HG03520 (cell line): ENCODE measurements at regions not wholly inside any gene's neighbourhood (a gene's known extent, or its start where the extent isn't known, plus 50 kb on each side); places are given as distances from the start of the nearest gene placed in this dataset.

Source experiments
- ATAC-seq: cut with Tn5 transposase; IDR thresholded peaks from one replicate; pipeline ENCODE4 v1.9.1; 2021; ENCODE audit warnings: mild to moderate bottlenecking, moderate library complexity; ENCODE audit not compliant: unreplicated experiment

DNA sequence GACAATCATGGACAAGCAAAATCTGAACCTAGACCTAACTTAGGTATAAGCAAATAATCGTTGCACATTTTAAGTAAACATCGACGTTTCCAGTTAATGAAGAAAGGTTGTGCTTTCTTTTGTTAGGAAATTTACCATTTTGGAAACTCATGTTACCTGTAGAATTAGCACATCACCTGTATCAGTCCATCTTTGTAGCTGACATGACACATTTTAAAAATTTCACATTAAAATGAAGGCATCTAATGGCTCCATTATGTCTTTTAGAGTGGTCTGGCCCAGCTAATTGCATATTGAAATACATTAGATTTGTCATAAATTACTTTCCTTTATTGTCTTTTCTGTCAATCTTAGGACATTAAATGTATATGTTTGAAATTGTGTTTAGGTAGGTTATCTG, 119.0 kb upstream of the MGAT5 start:
- no peak for ATAC-seq

DNA sequence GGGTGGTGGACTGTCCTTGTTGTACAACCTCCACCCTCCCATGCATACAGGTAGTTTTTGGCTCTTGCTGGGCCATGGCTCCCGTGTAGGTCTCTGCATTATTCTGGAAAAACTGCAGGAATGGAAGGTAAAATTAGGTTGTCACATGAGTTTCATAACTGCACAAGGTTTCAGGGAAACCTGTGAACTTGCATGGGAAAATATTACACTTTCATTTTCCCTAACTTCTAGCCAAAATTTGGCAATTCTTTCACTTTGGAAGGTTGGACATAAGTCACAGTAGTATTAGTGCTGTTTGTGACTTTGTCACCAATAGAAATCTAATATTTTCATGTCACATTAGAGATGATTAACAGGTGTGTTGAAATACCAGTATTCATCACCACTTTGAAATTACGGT, 118.1 kb upstream of the MGAT5 start:
- no peak for ATAC-seq

DNA sequence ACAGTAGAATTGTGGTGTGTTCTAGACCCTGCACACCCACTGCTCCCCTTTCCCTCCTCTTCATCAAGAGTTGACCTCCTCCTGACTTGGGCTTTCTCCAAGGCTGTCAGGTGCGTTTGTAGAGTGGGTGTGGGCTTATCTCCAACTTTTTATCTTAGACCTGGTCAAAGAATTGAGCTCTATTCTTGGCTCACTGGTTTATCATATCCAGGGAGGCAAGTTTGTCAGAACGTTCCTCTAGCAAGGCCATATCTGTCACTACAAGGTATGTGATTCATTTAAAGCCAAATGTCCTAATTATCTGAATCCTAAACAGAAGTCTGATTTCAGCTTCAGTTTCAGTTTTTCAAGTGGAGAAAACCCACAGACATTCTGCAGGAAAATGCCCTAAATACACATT, 117.1 kb upstream of the MGAT5 start:
- ATAC-seq, result no peak

DNA sequence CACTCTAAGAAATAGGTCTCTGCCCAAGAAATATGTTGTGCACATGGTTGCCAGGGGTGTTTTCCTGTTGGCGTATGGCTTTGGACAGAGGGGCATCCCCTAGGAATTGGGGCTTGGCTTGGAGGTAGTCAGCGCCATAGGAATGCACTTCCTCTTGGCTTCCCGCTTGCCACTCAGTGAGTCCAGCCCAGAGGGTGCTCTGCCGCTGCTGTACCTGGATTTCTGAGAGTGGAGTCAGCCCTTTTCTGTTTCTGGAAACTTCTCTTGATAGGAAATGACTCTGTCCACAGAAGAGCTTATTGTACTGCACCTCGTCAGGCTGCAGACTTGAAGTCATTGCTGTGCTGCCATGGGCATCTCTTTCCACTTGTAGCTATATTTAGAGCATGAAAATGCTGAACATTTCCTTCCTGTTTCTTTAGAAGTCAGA, 116.7 kb upstream of the MGAT5 start:
- ATAC-seq, result no peak

DNA sequence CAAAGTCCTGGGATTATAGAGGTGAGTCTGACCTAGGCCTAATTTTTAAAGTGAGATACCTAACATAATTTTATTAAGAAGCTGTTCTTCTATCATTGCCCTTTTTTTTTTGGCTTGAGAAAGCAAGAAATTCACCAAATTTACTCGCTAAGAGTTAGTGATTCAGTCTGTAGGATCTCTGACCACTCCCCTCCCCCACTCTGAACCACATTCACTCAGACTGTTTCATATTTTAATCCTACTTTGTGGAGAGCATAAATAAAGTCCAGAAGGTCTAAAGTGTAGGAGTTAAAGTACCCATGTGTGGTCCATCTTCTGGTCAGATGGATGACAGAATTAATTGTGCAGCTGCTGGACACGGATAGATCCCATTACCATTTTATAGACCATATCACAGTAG, 115.8 kb upstream of the MGAT5 start:
- no peak for ATAC-seq

DNA sequence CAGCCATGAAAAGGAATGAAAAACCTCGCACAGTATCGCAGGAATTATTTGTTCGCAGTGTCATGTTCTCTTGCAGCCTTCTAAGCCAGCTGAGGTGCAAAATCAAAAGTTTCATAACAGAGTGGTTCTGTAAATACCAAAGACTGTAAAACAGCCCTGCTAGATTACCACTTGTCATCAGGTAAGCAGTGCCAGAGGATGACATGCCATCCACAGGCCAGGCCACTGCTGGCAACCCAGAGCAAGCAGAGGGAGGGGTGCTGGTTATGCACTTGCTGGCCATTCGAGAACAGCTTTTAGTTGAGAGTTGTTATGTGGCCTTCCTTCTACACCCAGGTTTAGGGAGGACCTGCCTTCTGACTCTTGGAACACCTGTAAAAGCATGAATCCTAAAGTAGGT, 114.3 kb upstream of the MGAT5 start:
- ATAC-seq, result no peak

DNA sequence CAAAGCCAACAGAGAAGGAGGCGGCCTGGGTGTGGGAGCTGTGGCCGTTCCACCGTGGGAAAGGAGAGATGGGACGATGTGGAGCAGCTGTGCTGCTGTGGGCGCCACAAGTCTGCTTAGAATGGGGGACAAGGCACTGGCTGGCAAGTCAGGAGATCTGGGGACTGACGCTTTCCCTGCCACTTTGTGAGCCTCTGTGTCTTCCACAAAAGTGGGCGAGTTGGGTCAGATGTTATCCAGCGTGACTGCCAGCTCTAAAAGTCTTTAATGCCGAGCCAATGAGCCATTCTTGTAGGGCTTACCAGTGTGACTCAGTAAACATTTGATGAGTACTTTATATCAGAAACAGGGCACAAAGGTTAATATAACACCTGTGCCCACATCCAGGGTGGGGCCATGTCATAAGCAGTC, 113.6 kb upstream of the MGAT5 start:
- ATAC-seq, result no peak

DNA sequence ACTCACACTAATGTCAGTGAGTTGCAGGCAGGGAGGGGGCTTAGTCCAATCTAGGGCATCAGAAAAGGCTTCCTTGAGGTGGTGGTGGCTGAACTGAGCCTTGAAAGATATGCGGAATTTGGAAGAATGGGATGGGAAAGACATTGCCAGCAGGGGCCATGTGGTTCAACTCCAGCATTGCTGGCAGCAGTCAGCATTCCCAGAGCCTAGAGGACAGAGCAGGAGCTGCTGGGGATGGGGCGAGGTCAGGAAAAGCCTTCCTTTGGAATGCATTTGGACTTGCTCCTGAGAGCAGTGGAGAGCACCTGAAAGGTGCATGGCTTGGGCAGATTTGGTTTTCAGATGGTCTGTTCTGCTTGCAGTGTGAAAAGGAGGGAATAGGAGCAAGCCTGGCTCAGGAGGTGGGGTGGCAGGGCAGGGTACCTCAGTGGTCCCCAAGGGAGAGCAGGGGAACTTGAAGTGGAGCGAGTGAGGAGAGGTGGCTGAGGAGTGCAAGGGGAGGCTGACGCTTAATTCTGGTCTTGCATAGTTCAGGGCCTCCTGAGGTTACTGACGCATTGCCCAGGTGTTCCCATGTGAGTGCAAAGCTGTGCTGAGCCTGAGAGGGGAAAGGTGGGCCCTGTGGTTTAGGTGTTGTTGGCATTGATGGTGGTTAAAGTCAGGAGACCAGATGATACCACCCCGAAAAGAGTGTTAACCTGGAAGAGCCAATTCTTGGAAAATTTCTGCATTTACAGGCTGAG, 112.1 kb upstream of the MGAT5 start:
- ATAC-seq, result no peak

DNA sequence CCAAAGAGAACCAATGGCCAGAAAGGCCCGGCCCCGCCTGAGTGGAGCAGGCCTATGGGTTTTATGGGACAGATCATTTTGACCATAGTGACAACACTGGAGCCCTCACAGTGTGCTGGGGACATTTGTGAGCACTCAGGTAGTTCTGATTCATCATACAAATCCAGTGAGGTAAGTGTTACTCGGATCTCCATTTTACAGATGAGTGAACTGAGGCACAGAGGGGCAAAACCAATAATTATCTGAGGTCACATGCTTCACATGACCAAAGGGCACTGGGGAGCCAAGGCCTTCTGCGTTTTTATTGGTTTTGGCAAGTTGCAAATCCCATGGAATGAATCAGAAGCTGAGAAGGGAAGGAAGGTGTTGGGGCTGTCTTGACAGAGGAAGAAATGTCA, 111.5 kb upstream of the MGAT5 start:
- ATAC-seq, result no peak

DNA sequence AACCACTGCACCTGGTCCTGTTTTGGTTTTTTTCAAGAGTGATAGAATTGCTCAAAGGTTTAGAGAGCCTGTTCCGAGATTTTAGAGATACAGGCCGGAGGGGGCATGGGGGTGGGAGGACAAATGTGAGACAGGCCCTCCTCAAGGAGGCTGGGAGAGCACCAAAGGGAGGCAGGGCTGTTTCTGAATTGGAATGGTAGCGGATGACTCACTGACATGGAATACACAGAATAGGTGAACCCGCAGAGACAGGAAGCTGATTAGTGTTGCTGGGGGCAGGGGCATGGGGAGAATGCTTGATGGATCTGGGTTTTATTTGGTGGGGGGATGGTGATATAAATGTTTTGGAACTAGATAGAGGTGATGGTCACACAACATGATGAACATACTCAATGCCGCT, 111.0 kb upstream of the MGAT5 start:
- ATAC-seq, result no peak

DNA sequence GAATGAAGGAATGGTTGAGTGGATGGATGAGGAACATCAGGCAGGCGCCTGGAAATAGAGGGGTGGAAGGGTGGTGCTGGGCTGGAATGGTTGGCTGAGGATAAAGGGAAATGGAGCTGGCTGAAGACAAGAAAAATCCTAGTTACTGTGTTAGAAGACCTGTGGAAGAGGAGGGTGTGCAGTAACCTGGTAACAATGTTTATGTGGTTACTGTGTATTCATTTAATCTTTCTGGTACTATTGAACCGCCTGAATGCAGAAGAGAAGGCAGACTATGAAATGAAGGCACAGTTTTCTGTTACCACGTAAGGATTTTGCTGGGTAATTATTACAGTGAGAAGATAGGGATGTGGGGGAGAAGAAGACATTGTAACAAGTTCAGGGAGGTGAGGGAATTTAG, 110.3 kb upstream of the MGAT5 start:
- no peak for ATAC-seq

DNA sequence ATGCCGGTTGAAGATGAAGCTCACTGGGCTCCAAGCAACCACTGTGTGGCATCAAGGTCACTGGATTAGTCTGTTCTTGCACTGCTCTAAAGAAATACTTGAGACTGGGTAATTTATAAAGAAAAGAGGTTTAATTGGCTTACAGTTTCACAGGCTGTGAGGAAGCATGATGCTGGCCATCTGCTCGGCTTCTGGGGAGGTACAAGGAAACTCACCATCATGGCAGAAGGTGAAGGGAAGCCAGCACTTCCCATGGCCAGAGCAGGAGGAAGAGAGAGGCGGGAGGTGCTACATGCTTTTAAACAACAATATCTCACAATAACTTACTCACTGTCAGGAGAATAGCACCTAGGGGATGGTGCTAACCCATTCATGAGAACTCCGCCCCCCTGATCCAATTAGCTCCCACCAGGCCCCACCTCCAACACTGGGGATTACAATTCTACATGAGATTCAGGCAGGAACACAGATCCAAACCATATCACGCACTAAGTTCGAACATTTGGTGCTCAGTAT, 109.7 kb upstream of the MGAT5 start:
- ATAC-seq, result no peak

DNA sequence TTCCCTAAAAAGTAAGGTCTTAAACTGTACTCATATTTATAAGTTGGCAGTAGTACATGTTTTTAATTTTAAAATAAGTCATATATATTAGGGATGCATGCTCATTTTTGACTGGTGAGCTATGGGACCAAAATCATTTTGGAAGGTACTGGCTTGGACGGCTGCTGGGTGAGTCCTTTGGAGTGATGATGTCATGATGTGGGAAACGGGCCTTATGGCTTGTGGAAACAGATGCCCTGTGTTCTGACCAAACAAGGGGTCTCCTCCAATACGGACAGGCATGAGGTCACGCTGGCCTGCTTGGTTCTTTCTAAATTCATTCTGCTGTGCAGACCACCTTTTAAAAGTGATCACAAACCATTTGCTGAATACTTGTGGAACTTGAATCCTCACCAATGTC, 109.2 kb upstream of the MGAT5 start:
- no peak for ATAC-seq

DNA sequence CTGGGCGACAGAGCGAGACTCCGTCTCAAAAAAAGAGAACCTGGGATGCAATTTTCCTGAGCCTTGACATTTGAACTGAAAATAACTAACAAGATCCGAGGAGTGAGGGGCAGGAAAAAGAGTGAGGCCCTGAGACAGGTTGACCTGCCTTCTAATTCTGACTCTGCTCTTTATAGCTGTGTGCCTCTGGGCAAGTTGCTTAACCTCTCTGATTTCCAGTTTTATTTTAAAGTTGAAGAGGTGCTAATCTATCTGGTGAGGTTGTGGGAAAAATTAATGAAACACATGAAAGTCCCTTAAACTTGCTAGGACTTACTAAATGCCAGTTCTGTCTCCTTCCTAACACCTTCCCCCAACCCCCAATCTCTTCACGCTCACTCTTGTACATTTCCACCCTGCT, 108.4 kb upstream of the MGAT5 start:
- ATAC-seq, result no peak

DNA sequence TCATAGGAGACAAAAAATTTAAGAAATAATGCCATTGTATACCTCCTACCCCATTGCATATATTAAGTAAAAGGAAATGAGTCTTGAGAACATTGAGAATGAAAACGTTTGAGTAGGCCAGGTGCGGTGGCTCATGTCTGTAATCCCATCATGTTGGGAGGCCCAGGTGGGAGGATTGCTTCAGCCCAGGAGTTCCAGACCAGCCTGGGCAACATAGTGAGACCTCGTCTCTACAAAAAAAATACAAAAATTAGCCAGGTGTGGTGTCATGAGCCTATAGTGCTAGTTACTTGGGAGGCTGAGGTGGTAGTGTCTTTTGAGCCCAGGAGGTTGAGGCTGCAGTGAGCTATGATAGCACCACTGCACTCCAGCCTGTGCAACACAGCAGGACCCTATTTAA, 107.7 kb upstream of the MGAT5 start:
- ATAC-seq, result no peak

DNA sequence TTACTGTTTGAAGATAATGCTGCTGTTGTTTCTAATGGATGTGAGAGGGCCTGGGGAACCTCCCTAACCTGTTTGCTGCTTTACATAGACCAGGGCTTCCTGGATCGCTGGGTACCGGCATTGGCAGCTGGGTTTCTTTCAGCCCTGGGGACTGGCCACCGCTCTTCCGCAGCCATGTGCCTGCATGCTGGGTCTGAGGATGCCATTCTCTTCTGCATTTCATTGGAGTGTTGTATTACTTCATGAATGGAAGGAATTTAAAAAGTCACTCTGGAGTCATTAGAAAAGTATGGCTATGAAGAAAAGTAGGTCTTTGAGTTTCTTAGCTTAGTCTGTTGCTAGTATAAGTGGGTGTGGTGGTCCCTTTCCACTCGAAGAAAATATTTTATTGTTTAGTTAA, 107.3 kb upstream of the MGAT5 start:
- ATAC-seq, result no peak

DNA sequence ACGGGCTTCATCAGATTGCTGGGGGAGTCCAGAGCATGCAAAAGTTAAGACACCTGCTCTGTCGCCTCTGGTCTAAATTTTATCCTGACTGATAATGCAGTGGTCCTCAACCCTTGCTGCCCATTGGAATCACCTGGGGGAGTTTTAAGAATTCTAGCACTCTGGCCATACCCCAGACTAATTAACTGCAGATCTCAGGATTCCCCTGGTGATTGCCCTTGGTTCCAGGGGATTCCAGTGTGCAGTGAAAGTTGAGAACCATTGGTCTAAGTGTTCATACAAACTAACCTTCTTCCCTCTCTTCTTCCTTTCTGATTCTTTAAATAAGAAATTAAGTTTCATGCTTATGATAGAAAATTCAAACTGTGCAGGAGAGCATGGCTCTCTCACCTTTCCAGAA, 105.7 kb upstream of the MGAT5 start:
- no peak for ATAC-seq

DNA sequence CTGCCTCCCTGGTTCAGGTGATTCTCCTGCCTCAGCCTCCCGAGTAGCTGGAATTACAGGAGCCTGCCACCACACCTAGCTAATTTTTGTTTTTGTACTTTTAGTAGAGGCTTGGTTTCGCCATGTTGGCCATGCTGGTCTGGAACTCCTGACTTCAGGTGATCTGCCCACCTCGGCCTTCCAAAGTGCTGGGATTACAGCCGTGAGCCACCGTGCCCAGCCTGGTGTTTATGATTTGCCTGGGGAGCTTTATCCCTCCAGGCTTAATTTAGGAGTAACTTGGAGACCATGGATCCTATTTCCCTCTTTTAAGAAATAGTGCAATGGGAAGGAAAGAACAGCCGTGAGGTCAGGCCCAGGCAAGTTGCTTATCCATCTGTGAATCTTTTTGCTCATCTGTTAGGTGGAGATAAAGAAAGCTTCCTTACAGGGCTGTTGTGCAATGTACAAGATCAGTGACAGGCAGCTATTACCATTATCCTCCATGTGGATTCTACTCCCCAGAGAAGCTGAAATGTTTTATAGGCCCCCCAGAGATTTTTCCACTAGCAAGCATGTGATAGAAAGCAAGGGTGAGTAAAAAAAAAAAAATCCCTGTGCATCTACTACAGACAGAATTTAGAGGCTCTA, 104.9 kb upstream of the MGAT5 start:
- ATAC-seq, result no peak

DNA sequence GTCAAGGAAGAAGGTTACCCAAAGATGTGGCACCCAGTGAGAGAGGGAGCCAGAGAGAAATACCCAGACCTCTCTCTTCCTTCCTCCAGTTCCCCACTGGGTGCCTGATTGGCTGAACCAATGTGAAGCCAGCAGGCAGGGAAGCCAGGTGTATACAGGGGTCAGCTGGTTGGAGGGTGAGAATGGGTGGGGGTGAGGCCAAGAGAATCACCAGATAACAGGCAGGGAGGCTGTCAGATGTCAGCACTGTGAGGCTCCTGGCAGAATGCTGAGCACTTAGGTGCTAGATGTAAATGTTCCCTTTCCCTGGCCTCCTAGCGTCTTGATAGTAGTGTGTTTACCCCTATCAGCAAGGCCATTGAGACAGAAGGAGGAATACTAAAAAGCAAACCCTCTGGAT, 104.0 kb upstream of the MGAT5 start:
- no peak for ATAC-seq

DNA sequence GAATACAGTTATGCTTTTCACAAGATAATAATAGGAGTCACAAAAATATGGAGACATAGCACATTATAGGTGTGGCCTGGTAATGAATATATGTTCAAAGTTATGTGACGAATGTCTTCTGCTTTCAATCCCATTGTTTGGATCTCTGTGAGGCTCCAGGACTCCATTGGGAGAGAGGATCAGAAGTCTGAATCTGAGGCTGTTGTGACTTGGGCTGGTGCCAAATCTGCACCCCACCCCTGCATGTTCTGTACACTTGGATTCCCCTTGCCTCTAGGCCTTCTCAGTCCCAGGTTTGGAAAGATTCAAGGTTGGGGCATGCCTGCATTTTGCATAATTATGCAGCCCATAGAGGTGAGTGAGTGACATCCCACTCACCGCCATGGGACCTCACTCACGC, 103.1 kb upstream of the MGAT5 start:
- ATAC-seq, result no peak

DNA sequence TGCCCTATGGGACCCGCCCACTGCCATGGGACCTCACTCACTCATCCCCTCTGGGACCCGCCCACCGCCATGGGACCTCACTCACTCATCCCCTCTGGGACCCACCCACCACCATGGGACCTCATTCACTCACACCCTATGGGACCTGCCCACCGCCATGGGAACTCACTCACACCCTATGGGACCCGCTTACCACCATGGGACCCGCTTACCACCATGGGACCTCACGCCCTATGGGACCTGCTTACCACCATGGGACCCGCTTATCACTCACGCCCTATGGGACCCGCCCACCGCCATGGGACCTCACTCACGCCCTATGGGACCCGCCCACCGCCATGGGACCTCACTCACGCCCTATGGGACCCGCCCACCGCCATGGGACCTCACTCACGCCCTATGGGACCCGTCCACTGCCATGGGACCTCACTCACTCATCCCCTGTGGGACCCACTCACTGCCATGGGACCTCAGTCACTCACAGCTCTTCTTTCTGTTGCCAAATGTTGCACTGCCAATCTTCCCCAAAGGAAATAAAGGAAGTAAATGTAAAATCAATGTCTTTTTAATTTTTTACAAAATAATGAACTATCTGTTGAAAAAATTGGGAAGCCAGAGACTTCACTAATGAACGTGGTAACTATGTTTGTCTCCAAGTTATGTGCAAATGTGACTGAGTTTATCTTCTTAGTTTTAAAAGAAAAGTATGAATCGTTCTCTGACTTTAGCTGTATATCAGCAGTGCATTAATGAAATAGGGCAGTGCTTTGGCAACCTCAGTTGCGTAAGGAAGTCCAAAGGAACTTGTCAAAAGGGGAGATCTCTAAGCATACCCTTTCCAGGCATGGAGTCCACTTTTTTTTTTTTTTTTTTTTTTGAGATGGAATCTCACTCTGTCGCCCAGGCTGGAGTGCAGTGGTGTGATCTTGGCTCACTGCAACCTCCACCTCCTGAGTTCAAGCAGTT, 101.5 kb upstream of the MGAT5 start:
- no peak for ATAC-seq
